Right ventricle myocardium superior (tissue), 1 donor: ENCODE measurements at regions not wholly inside any gene's neighbourhood (a gene's known extent, or its start where the extent isn't known, plus 50 kb on each side); places are given as distances from the start of the nearest gene placed in this dataset.
"Not testable (repeated sequence)": the region's sequence is repeated elsewhere in the genome, so short reads cannot be mapped to it uniquely, and the experiment has no call there.

Experiments
- ATAC-seq: fragments of 200-7000 bp; cut with Tn5 transposase; one replicate; pipeline ENCODE4 v1.9.1; 2020; ENCODE audit warnings: mild to moderate bottlenecking; ENCODE audit not compliant: poor library complexity
- DNase-seq: peaks from one replicate; pipeline ENCODE4 v3.0.0-alpha.2; 2020
- intact Hi-C: fragments of 100-400 bp; cut with DNase I; formaldehyde crosslinking; loops from one replicate; pipeline ENCODE4 v1.11.2; 2022
- donor health status: DM: no; HTN: yes; CAD: no; lungs with severe emphysema.

DNA sequence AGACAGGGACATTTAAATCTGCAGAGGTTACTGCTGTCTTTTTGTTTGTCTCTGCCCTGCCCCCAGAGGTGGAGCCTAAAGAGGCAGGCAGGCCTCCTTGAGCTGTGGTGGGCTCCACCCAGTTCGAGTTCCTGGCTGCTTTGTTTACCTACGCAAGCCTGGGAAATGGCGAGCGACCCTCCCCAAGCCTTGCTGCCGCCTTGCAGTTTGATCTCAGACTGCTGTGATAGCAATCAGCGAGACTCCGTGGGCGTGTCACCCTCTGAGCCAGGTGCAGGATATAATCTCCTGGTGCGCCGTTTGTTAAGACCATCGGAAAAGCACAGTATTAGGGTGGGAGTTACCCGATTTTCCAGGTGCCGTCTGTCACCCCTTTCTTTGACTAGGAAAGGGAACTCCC, 93.3 kb downstream of the ANKRD30BL start:
- DNase-seq, intact Hi-C loops, ATAC-seq: not testable (repeated sequence)

DNA sequence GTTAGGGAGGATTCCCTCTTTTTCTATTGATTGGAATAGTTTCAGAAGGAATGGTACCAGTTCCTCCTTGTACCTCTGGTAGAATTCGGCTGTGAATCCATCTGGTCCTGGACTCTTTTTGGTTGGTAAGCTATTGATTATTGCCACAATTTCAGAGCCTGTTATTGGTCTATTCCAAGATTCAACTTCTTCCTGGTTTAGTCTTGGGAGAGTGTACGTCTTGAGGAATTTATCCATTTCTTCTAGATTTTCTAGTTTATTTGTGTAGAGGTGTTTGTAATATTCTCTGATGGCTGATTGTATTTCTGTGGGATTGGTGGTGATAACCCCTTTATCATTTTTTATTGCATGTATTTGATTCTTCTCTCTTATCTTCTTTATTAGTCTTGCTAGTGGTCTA, 96.4 kb downstream of the ANKRD30BL start:
- intact Hi-C loops, ATAC-seq, DNase-seq: not testable (repeated sequence)

DNA sequence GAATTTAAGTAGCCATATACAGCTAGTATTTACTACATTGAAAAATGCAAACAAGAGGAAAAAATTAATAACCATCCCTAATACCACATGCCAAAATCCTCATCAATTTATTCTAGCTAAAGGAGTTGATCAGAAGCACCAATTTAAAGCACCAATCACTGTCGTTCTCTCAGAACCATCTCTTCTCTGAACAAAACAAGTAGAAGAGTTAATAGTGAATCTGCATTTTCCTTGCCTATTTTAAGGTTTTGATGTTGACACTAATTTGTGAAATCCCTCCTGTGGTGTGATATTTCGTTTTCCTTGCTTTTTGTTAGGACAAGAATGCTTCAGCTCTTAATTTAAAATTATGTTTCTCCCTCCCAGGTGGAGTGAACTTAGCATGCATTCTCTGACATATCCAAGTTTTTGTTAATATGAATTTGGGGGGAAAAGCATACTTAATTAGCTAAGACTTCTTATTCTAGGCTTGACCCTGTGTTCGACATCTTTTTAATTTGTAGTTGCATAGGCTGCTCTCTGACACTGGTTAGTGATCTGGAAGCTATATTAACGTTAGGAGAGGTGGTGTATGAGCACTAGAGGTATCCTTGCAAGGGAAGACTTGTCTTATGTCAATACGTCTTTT, 122.0 kb downstream of the ANKRD30BL start:
- DNase-seq, ATAC-seq, intact Hi-C loops: not testable (repeated sequence)

DNA sequence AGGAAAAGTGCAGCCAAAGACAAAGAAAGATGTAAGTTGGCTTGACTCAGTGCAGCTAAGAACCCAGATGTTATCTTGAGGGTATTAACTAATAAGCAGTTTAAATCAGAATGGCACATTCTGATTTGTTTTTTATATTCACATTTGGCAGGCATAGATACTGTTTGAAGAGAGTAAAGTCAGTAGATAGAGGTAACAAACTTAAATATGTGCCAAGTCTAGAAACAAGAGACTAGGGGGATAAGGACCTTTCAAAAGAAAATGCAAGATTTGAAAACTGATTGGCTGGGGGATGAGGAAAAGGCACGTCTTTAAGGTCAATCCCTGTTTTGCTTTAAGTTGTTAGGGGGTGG, 122.9 kb downstream of the ANKRD30BL start:
- ATAC-seq, intact Hi-C loops, DNase-seq: not testable (repeated sequence)

DNA sequence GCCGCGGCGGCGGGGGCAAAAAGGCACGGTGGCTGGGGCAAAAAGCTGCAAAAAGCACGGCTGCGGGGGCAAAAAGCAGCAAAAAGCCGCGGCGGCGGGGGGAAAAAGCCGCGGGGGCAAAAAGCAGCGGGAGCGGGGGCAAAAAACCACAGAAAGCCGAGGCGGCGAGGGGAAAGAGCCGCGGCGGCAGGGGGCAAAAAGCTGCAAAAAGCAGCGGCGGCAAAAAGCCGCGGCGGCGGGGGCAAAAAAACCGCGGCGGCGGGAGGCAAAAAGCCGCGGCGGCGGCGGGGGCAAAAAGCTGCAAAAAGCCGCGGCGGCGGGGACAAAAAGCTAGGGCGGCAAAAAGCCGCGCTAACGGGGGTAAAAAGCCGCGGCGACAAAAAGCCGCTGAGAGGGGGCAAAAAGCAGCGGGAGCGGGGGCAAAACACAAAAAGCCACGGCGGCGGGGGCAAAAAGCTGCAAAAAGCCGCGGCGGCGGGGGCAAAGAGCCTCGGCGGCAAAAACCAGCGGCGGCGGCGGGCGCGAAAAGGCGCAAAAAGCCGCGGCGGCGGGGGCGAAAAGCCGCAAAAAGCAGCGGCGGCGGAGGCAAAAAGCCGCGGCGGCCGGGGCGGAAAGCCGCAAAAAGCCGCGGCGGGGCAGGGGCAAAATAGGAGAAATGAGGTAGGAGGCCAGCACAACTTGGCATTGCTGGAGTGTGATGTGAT, 123.4 kb downstream of the ANKRD30BL start:
- ATAC-seq (no peak), DNase-seq (no peak)
- intact Hi-C loops: no loop called here

DNA sequence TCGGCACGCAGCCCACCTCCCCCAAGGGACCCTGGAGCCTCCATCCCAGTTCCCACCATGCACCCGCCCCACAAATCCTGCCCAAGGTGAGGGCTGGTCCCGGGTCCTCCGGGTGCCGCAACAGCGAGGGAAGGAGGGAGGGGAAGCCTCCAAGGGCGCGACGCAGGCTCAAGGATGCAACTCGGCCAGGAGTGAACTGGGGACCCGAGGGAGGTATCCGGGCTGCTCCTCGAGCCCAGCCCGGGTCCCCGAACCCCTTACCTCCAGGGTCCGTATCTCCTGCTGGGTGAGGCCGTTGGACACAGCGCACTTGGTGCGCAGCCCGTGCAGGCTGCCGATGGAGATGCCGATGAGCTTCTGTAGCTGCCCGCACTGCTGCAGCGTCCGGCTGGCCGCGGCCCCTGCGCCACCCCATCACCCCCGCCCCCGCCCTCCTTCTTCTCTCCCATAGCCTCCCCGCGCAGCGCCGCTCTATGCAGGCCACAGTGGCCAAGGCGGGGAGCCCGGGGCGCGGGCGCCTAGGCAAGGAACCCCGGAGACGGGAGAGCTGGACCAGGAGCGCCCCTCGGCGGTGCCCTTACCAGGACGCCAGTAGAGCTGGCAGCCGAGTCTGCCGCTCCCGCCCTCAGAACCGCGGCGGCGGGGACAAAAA, 124.1 kb downstream of the ANKRD30BL start:
- DNase-seq (peak; percentile 33), ATAC-seq (no peak)
- intact Hi-C loops: no loop called here

DNA sequence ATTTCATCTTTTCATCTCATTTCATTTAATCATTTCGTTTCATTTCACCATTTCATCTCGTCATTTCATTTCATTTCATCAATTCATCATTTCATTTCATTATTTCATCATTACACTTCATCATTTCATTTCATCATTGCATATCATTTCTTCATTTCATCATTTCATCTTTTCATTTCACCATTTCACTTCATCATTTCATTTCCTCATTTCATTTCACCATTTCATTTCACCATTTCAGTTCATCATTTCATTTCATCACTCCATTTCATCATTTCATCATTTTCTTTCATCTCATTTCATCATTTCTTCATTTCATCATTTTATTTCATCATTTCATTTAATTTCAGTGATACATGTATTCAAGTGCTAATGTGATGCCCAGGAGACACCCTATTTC, 127.1 kb downstream of the ANKRD30BL start:
- DNase-seq: no peak
- ATAC-seq: no peak
- intact Hi-C loops: no loop called here

DNA sequence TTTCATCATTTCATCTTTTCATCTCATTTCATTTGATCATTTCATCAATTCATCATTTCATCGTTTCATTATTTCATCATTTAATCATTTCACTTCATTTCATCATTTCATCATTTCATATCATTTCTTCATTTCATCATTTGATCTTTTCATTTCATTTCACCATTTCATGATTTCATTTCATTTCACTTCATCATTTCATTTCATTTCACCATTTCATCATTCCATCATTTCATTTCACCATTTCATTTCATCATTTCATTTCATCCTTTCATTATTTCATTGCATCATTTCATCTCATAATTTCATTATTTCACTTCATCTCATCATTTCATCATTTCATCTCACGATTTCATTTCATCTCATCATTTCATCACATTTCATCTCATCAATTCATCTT, 127.8 kb downstream of the ANKRD30BL start:
- intact Hi-C loops: no loop called here
- DNase-seq (no peak), ATAC-seq (no peak)

DNA sequence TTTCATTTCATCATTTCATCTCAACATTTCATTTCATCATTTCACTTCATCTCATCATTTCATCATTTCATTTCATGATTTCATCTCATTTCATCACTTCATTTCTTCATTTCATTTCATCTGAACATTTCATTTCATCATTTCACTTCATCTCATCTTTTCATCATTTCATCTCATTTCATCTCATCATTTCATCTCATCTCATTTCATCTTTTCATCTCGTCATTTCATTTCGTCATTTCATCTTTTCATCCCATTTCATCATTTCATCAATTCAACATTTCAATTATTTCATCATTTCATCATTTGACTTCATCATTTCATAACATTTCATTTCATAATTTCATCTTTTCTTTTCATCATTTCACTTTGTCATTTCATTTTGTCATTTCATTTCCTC, 128.4 kb downstream of the ANKRD30BL start:
- intact Hi-C loops: no loop called here
- DNase-seq: no peak
- ATAC-seq: no peak

DNA sequence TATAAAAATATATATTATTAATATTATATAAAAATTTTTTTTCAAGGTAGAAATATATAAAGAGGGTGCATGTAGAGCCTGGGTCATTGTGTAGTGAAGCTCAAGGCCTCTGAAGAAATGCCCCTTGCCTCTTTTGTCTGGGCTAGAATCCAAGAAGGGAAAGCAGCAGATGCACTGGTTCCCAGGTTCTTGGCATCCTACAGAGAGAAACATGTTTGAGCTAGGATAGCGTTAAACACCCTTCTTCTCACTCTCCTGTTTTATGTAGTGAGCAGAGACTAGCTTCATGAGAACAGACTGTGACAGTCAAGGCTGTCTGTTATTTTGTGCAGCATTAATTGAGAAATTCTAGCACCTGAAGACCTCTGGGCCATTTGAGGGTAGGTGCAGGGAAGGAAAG, 149.7 kb downstream of the ANKRD30BL start:
- DNase-seq, ATAC-seq, intact Hi-C loops: not testable (repeated sequence)

DNA sequence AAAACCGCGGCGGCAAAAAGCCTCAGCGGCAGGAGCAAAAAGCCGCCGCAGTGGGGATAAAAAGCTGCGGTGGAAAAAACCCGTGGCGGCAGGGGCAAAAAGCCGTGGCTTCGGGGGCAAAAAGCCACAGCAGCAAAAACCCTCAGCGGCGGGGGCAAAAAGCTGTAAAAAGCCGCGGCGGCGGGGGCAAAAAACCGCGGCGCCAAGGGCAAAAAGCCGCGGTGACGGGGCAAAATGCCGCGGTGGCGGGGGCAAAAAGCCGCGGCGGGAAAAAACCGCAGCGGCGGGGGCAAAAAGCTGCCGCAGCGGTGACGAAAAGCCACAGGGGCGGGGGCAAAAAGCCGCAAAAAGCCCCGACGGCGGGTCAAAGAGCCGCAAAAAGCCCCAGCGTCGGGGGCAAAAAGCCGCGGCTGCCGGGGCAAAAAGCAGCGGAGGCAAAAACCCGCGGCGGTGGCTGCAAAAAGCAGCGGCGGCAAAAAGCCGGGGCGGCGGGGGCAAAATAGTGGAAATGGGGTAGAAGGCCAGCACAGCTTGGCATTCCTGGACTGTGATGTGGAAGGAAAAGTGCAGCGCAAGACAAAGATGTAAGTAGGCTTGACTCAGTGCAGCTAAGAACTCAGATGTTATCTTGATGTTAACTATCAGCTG, 151.8 kb downstream of the ANKRD30BL start:
- no peak for DNase-seq

DNA sequence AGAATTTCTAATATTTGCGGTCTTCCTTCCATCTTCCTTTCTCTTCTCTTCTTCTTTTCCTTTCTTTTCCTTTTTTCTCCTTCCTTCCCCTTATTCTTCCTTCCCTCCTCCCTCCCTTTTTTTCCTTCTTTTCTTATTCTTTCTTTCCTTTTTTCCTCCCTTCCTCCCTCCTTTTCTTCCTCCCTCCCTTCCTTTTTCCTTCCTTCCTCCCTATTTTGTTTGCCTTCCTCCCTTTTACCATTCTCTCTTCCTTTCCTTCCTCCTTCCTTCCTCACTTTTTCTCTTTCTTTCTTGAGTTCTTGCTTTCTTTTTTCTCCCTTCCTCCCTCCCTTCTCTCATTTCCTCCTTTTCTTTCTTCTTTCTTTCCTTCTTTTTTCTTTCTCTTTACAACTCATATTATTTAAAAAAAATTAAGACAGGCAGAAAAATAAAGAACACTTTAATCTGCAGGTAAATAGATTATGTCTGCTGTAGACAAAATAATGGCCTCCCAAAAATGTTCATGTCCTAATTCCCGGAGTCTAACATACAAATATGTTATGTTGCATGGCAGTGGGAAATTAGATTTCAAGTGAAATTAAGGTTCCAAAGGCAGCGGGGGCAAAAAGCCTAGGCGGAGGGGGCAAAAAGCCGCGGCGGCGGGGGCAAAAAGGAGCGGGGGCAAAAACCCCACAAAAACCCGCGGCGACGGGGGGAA, 152.4 kb downstream of the ANKRD30BL start:
- intact Hi-C loops: no loop called here
- ATAC-seq (no peak), DNase-seq (no peak)

More for the DNA sequence above, 151.8 kb downstream of the ANKRD30BL start:
- intact Hi-C loops: no loop called here
- no peak for ATAC-seq

DNA sequence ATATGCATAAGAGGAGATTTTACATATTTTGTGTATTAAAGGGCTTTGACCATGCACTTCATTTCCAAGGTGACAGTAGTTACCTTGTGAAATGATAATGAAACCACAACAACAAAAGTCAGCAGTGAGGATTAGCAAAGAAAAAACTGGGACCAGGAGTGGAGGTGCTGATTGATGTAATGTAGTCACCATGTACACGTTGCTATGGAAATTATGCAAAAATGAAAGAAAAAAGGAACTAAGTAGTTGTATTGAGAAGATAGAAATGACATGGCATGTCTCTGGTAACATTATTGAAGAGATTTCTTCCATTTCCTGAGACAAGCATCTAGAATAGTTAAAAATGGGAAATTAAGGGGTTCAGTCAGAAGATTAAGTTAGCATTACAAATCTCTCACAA, 171.0 kb downstream of the ANKRD30BL start:
- DNase-seq, intact Hi-C loops, ATAC-seq: not testable (repeated sequence)

DNA sequence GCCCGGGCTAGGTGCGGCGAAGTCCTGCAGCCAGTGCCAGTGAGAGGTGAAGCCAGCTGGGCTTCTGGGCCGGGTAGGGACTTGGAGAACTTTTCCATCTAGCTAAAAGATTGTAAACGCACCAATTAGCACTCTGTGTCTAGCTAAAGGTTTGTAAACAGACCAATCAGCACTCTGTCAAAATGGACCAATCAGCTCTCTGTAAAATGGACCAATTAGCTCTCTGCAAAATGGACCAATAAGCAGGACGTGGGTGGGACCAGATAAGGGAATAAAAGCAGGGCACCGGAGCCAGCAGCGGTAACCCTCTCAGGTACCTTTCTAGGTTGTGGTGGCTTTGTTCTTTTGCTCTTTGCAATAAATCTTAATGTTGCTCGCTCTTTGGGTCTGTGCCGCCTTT, 195.1 kb downstream of the ANKRD30BL start:
- DNase-seq, intact Hi-C loops, ATAC-seq: not testable (repeated sequence)

DNA sequence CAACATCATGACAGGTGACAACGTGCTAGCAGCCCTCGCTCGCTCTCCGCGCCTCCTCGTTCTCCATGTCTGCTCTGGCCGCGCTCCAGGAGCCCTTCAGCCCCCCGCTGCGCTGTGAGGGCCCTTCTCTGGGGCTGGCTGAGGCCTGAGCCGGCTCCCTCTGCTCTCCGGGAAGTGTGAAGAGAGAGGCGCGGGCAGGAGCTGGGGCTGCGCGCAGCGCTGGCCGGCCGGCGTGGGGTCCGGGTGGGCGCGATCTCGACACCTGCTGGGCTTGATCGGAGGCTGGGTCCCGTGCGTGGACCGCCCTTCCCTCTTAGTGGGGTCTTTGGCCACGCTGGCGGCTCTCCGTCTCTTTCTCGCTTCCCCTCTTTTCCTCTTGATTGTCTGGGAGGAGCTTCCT, 195.5 kb downstream of the ANKRD30BL start:
- DNase-seq (peak; percentile 26), ATAC-seq (no peak)
- intact Hi-C loops: no loop called here

DNA sequence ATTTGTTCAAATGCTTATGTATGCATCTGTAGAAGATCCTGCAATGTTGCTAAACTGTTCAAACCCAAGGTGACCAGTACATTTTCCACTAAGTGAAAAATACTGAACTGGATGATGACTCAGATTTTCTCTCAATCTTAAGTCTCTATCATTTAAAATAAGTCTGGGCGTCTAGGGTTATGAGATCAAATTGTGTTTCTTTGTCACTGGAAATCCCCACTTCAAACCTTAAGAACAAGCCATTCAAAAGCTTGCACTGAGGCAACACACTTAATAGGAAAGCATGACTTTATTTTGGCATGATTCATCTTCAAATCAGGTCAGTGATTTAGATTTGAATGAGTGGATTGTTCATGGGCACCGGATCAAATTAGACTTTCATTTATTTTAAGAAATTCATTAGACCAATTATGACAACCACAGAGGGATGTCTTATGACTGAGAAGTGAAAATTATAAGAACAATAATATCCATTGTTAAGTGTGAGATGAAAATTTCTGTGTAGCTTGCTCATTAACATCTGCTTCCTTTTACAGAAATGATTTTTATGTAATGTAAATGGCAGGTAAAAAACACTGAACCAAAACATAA, 203.6 kb downstream of the ANKRD30BL start:
- intact Hi-C loops, DNase-seq, ATAC-seq: not testable (repeated sequence)

DNA sequence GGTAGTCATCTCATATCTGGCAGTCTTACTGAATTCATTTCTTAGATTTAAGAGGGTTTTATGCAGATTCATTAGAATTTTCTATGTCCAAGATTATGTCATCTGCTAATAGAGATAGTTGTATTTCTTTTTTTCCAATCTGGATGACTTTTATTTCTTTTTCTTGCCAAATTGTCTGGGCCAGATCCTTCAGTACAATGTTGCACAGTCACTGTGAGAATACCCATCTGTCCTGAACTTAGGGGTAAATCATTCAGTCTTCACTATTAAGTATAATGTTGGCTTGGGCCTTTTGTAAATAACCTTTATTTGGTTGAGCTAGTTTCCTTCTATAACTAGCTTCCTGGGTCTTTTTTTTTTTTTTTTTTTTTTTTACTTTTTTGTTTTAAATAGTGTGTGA, 213.1 kb downstream of the ANKRD30BL start:
- intact Hi-C loops, ATAC-seq: not testable (repeated sequence)

DNA sequence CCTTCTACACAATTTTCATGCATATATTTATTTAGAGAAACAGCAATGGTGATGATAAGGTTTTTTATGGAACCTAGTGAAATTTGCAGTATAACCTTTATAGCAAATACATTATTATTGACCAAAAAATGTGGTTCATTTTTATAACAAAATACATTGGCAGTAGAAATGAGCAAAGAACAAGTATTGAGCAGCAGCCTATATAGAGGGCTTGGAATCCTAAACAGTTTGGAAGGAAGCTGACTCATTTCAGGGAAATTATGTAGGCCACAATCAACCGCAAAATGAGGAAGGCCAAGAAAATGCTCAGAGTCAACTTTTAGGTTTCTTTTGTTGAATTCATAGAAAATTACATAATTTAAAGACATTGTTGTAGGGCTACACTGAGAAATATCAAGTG, 238.5 kb downstream of the ANKRD30BL start:
- intact Hi-C loops, DNase-seq, ATAC-seq: not testable (repeated sequence)

More for the DNA sequence above, 213.1 kb downstream of the ANKRD30BL start:
- DNase-seq: not testable (repeated sequence)
